T-helper 1 cell treated with Interleukin-12 subunit alpha and Interleukin-12 subunit beta and Interleukin-4 antibody, amounts not matched to agents 30 ng/mL and 1 ng/mL, for 36 hours (primary cell): ENCODE measurements at regions not wholly inside any gene's neighbourhood (a gene's known extent, or its start where the extent isn't known, plus 50 kb on each side); places are given as distances from the start of the nearest gene placed in this dataset.
"Not testable (repeated sequence)": the region's sequence is repeated elsewhere in the genome, so short reads cannot be mapped to it uniquely, and the experiment has no call there.

ENCODE experiments used
- intact Hi-C: fragments of 100-400 bp; cut with micrococcal nuclease; formaldehyde crosslinking; loops from one replicate; pipeline ENCODE4 v1.15.1; 2024

GRCh38 chr2:163953390-163953907 is 217.6 kb upstream of the FIGN start:
- intact Hi-C loops = no loop called here

GRCh38 chr2:163951312-163951711 is 215.5 kb upstream of the FIGN start:
- intact Hi-C loops = no loop called here

- intact Hi-C loops = no loop called here
These were observed 213.9 kb upstream of the FIGN start for GRCh38 chr2:163949693-163950092.

- intact Hi-C loops = no loop called here
These were observed 208.5 kb upstream of the FIGN start for GRCh38 chr2:163944347-163944737.

GRCh38 chr2:163943403-163944346 is 207.9 kb upstream of the FIGN start:
- intact Hi-C loops = no loop called here

GRCh38 chr2:163934131-163934530 is 198.3 kb upstream of the FIGN start:
- intact Hi-C loops = no loop called here

- intact Hi-C loops = no loop called here
These were observed 183.9 kb upstream of the FIGN start for GRCh38 chr2:163919717-163920116.

GRCh38 chr2:163914486-163914885 is 178.7 kb upstream of the FIGN start:
- intact Hi-C loops = not testable (repeated sequence)

- intact Hi-C loops = not testable (repeated sequence)
These were observed 177.7 kb upstream of the FIGN start for GRCh38 chr2:163913532-163913944.

GRCh38 chr2:163909411-163910080 is 173.7 kb upstream of the FIGN start:
- intact Hi-C loops = no loop called here

GRCh38 chr2:163906410-163906809 is 170.6 kb upstream of the FIGN start:
- intact Hi-C loops = no loop called here

- intact Hi-C loops = no loop called here
These were observed 162.0 kb upstream of the FIGN start for GRCh38 chr2:163897799-163898198.

- intact Hi-C loops = not testable (repeated sequence)
These were observed 157.6 kb upstream of the FIGN start for GRCh38 chr2:163893444-163893843.

GRCh38 chr2:163888591-163888990 is 152.8 kb upstream of the FIGN start:
- intact Hi-C loops = no loop called here

GRCh38 chr2:163887182-163887581 is 151.4 kb upstream of the FIGN start:
- intact Hi-C loops = no loop called here

GRCh38 chr2:163884416-163884815 is 148.6 kb upstream of the FIGN start:
- intact Hi-C loops = no loop called here

- intact Hi-C loops = no loop called here
These were observed 142.9 kb upstream of the FIGN start for GRCh38 chr2:163878718-163879117.

GRCh38 chr2:163877316-163877715 is 141.5 kb upstream of the FIGN start:
- intact Hi-C loops = no loop called here

GRCh38 chr2:163863073-163863472 is 127.3 kb upstream of the FIGN start:
- intact Hi-C loops = no loop called here

GRCh38 chr2:163859951-163860350 is 124.1 kb upstream of the FIGN start:
- intact Hi-C loops = no loop called here

GRCh38 chr2:163856941-163857340 is 121.1 kb upstream of the FIGN start:
- intact Hi-C loops = no loop called here

GRCh38 chr2:163852616-163853015 is 116.8 kb upstream of the FIGN start:
- intact Hi-C loops = no loop called here
